HG02885 (cell line): ENCODE measurements at regions not wholly inside any gene's neighbourhood (a gene's known extent, or its start where the extent isn't known, plus 50 kb on each side); places are given as distances from the start of the nearest gene placed in this dataset.

Experiments
- ATAC-seq: cut with Tn5 transposase; IDR thresholded peaks from one replicate; pipeline ENCODE4 v1.9.1; 2021; ENCODE audit warnings: mild to moderate bottlenecking; ENCODE audit not compliant: unreplicated experiment, poor library complexity

- no peak for ATAC-seq
Measured at GRCh38 chr6:87869064-87869905, 167.3 kb upstream of the AKIRIN2 start.

GRCh38 chr6:87860902-87861301 is 158.9 kb upstream of the AKIRIN2 start:
- ATAC-seq: no peak

- no peak for ATAC-seq
Measured at GRCh38 chr6:87858440-87858839, 156.4 kb upstream of the AKIRIN2 start.

GRCh38 chr6:87851674-87852299 is 149.8 kb upstream of the AKIRIN2 start:
- no peak for ATAC-seq

GRCh38 chr6:87848616-87849015 is 146.6 kb upstream of the AKIRIN2 start:
- ATAC-seq: no peak

GRCh38 chr6:87847830-87848210 is 145.8 kb upstream of the AKIRIN2 start:
- no peak for ATAC-seq

GRCh38 chr6:87847135-87847829 is 145.2 kb upstream of the AKIRIN2 start:
- no peak for ATAC-seq

GRCh38 chr6:87846434-87846833 is 144.4 kb upstream of the AKIRIN2 start:
- no peak for ATAC-seq

GRCh38 chr6:87840324-87840723 is 138.3 kb upstream of the AKIRIN2 start:
- no peak for ATAC-seq

- ATAC-seq: no peak
Measured at GRCh38 chr6:87837876-87838275, 135.8 kb upstream of the AKIRIN2 start.

GRCh38 chr6:87837444-87837843 is 135.4 kb upstream of the AKIRIN2 start:
- no peak for ATAC-seq

GRCh38 chr6:87832025-87832825 is 130.2 kb upstream of the AKIRIN2 start:
- ATAC-seq: peak; percentile 82

- no peak for ATAC-seq
Measured at GRCh38 chr6:87830907-87831306, 128.9 kb upstream of the AKIRIN2 start.

- no peak for ATAC-seq
Measured at GRCh38 chr6:87829622-87830121, 127.6 kb upstream of the AKIRIN2 start.

GRCh38 chr6:87828044-87828443 is 126.0 kb upstream of the AKIRIN2 start:
- no peak for ATAC-seq

GRCh38 chr6:87827346-87827745 is 125.3 kb upstream of the AKIRIN2 start:
- no peak for ATAC-seq

- no peak for ATAC-seq
Measured at GRCh38 chr6:87826424-87826823, 124.4 kb upstream of the AKIRIN2 start.

GRCh38 chr6:87825821-87826221 is 123.8 kb upstream of the AKIRIN2 start:
- ATAC-seq: no peak

- no peak for ATAC-seq
Measured at GRCh38 chr6:87824958-87825491, 123.0 kb upstream of the AKIRIN2 start.

- no peak for ATAC-seq
Measured at GRCh38 chr6:87822011-87822410, 120.0 kb upstream of the AKIRIN2 start.
